ENCODE measurements at regions not wholly inside any gene's neighbourhood (a gene's known extent, or its start where the extent isn't known, plus 50 kb on each side); places are given as distances from the start of the nearest gene placed in this dataset.
"Not testable (repeated sequence)": the region's sequence is repeated elsewhere in the genome, so short reads cannot be mapped to it uniquely, and the experiment has no call there.

DNA sequence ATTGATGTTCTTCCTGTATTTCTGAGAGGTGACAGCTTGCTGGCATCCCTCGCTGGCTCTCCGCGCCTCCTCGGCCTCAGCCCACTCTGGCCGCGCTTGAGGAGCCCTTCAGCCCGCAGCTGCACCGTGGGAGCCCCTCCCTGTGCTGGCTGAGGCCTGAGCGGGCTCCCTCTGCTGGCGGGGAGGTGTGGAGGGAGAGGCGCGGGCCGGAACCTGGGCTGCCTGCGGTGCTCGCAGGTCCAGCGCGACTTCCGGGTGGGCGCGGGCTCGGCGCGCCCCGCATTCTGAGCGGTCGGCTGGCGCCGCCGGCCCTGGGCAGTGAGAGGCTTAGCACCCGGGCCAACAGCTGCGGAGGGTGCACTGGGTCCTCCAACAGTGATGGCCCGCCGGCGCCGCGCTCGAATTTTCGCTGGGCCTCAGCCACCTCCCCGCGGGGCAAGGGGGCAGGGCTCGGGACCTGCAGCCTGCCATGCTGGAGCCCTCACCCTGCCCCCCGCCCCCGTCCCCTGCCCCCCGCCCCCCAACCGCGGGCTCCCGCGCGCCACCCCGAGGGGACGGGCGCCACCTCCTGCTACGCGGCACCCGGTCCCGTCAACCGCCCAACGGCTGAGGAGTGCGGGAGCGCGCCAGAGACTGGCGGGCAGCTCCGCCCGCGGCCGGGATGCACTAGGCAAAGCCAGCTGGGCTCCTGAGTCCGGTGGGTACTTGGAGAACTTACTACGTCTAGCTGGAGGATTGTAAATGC lies 1353.4 kb upstream of the CDH18 start:
- DNase-seq (ENCODE audit: low spot score), result peak; percentile 59
- H3K27me3 Mint-ChIP-seq (ENCODE audit: low read depth); H3K4me1 Mint-ChIP-seq (ENCODE audit: low read depth); H3K36me3 Mint-ChIP-seq (ENCODE audit: low read depth); H3K9me3 Mint-ChIP-seq (ENCODE audit: low read depth); H3K27ac Mint-ChIP-seq (ENCODE audit: unreplicated experiment): not testable (repeated sequence)
- TF ChIP-seq, protein P1, sequence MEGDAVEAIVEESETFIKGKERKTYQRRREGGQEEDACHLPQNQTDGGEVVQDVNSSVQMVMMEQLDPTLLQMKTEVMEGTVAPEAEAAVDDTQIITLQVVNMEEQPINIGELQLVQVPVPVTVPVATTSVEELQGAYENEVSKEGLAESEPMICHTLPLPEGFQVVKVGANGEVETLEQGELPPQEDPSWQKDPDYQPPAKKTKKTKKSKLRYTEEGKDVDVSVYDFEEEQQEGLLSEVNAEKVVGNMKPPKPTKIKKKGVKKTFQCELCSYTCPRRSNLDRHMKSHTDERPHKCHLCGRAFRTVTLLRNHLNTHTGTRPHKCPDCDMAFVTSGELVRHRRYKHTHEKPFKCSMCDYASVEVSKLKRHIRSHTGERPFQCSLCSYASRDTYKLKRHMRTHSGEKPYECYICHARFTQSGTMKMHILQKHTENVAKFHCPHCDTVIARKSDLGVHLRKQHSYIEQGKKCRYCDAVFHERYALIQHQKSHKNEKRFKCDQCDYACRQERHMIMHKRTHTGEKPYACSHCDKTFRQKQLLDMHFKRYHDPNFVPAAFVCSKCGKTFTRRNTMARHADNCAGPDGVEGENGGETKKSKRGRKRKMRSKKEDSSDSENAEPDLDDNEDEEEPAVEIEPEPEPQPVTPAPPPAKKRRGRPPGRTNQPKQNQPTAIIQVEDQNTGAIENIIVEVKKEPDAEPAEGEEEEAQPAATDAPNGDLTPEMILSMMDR (IDR thresholded peaks at IDR 0.05), result peak; percentile 75
- peak overlapping the region; percentile 60 for H3K4me3 Mint-ChIP-seq (ENCODE audit: unreplicated experiment)

GRCh38 chr5:21340233-21340632 lies 1352.2 kb upstream of the CDH18 start:
- not testable (repeated sequence) for H3K4me3 Mint-ChIP-seq (ENCODE audit: unreplicated experiment); H3K9me3 Mint-ChIP-seq (ENCODE audit: low read depth); H3K36me3 Mint-ChIP-seq (ENCODE audit: low read depth); H3K27ac Mint-ChIP-seq (ENCODE audit: unreplicated experiment); H3K27me3 Mint-ChIP-seq (ENCODE audit: low read depth); H3K4me1 Mint-ChIP-seq (ENCODE audit: low read depth); DNase-seq (ENCODE audit: low spot score)

DNA sequence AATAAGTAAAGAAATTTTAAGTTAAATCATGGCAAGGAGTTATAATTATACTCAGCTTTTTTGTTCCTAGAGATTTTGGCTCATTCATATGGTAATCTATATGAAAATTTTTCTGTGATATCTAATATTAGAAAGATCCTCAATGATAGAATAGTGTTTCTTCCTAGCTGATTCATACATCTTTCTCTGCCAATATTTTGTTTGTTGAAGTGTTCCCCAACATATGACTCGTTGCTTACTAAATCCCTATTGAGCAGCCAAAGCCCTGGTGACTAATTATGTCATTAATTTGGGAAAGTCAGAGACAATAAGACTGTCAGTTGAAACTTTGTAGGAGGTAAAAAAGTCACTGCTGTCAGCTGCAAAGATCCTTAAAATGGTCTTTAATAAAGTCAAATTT lies 1348.5 kb upstream of the CDH18 start:
- not testable (repeated sequence) for H3K4me3 Mint-ChIP-seq (ENCODE audit: unreplicated experiment); H3K27me3 Mint-ChIP-seq (ENCODE audit: low read depth); H3K4me1 Mint-ChIP-seq (ENCODE audit: low read depth); H3K36me3 Mint-ChIP-seq (ENCODE audit: low read depth); H3K27ac Mint-ChIP-seq (ENCODE audit: unreplicated experiment); DNase-seq (ENCODE audit: low spot score); H3K9me3 Mint-ChIP-seq (ENCODE audit: low read depth)

- H3K4me1 Mint-ChIP-seq (ENCODE audit: low read depth); DNase-seq (ENCODE audit: low spot score); H3K4me3 Mint-ChIP-seq (ENCODE audit: unreplicated experiment); H3K27me3 Mint-ChIP-seq (ENCODE audit: low read depth); H3K9me3 Mint-ChIP-seq (ENCODE audit: low read depth); H3K36me3 Mint-ChIP-seq (ENCODE audit: low read depth); H3K27ac Mint-ChIP-seq (ENCODE audit: unreplicated experiment): not testable (repeated sequence)
Measured at GRCh38 chr5:21315376-21315775, 1327.4 kb upstream of the CDH18 start.

DNA sequence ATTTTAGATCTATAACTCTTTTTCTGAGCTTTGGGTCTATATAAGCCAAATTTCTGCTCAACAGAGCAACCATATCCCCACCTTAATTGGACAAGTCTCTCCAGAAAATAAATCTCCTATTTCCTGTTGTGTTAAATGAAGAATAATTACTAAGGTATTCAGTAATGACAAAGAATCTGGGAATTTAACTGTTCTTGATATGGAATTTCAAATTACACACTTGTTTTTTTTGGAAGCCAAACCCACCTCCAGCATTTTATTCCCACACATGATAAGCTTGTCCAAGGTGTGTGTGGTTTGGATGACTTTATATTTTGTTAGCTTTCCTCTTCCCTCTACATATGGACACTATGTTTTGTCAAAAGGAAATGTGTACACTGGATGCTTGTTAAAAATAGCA lies 1313.2 kb upstream of the CDH18 start:
- H3K27me3 Mint-ChIP-seq (ENCODE audit: low read depth); H3K4me3 Mint-ChIP-seq (ENCODE audit: unreplicated experiment); DNase-seq (ENCODE audit: low spot score); H3K27ac Mint-ChIP-seq (ENCODE audit: unreplicated experiment); H3K4me1 Mint-ChIP-seq (ENCODE audit: low read depth); H3K36me3 Mint-ChIP-seq (ENCODE audit: low read depth); H3K9me3 Mint-ChIP-seq (ENCODE audit: low read depth): not testable (repeated sequence)

- not testable (repeated sequence) for H3K36me3 Mint-ChIP-seq (ENCODE audit: low read depth)
Measured at GRCh38 chr5:21274361-21274760, 1286.4 kb upstream of the CDH18 start.

DNA sequence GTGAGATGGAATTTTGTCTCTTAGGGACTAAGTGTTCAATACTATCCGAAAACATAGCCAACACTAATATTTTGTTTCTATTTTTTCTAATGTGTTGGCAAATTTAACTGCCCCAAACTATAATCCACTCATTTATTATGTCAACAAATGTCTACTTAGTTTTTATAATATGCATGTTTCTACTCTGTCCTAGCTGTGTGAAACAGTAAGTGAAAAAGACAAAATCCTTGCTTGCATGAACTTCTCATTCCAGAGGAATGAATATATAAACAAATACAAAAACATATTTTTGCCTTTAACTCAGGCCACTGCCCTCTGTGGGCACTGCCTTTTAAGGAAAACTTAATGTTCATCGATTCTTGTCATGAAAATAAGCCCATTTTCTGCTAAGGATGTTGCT lies 1275.4 kb upstream of the CDH18 start:
- Mint-ChIP-seq H3K4me1 (ENCODE audit: low read depth) (peaks cover 11% of the 10 kb centered on the region), H3K4me3 (ENCODE audit: unreplicated experiment) (no peak overlapping the region), H3K9me3 (ENCODE audit: low read depth) (peaks cover 18% of the 10 kb centered on the region), H3K36me3 (ENCODE audit: low read depth) (peaks cover 1% of the 10 kb centered on the region), H3K27me3 (ENCODE audit: low read depth) (no peaks in the 10 kb centered on the region), H3K27ac (ENCODE audit: unreplicated experiment) (peak overlapping the region; percentile 69)
- TF ChIP-seq, protein P1 (IDR thresholded peaks at IDR 0.05), result peak; percentile 39
- no peak for DNase-seq (ENCODE audit: low spot score)

More at GRCh38 chr5:21274361-21274760, 1286.4 kb upstream of the CDH18 start:
- not testable (repeated sequence) for H3K9me3 Mint-ChIP-seq (ENCODE audit: low read depth); H3K27me3 Mint-ChIP-seq (ENCODE audit: low read depth); H3K4me3 Mint-ChIP-seq (ENCODE audit: unreplicated experiment); DNase-seq (ENCODE audit: low spot score); H3K4me1 Mint-ChIP-seq (ENCODE audit: low read depth); H3K27ac Mint-ChIP-seq (ENCODE audit: unreplicated experiment)

DNA sequence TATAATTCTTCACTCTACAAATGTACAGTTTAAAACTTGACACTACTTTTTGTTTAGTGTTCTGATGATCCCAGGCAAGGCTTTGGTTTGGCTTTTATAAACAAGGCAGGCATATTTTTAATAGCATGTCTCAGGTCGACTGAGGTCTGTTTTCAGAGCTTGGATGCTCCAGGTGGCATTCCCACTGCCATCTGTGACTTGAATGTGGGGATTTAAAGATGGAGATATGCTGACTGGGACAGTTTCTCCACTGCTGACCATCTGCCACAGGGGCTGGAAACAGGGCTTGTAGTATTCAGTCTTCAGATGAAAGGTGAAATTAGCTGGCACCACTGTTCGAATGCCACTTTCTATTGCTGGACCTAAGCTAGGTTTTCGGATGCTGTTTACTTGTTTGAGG lies 1266.2 kb upstream of the CDH18 start:
- no peak overlapping the region for H3K27ac Mint-ChIP-seq (ENCODE audit: unreplicated experiment)
- no peak for DNase-seq (ENCODE audit: low spot score)
- peaks cover 4% of the 10 kb centered on the region for H3K36me3 Mint-ChIP-seq (ENCODE audit: low read depth)
- TF ChIP-seq, protein P1 (IDR thresholded peaks at IDR 0.05), result no peak
- no peaks in the 10 kb centered on the region for H3K4me1 Mint-ChIP-seq (ENCODE audit: low read depth)
- H3K9me3 Mint-ChIP-seq (ENCODE audit: low read depth), result peaks cover 18% of the 10 kb centered on the region
- no peaks in the 10 kb centered on the region for H3K27me3 Mint-ChIP-seq (ENCODE audit: low read depth)
- H3K4me3 Mint-ChIP-seq (ENCODE audit: unreplicated experiment), result no peak overlapping the region

All from chondrocyte (in vitro differentiated cells).